ENCODE measurements at regions not wholly inside any gene's neighbourhood (a gene's known extent, or its start where the extent isn't known, plus 50 kb on each side); places are given as distances from the start of the nearest gene placed in this dataset.
A peak's percentile ranks its signal among the peaks of the same experiment; 100 is the strongest.

DNA sequence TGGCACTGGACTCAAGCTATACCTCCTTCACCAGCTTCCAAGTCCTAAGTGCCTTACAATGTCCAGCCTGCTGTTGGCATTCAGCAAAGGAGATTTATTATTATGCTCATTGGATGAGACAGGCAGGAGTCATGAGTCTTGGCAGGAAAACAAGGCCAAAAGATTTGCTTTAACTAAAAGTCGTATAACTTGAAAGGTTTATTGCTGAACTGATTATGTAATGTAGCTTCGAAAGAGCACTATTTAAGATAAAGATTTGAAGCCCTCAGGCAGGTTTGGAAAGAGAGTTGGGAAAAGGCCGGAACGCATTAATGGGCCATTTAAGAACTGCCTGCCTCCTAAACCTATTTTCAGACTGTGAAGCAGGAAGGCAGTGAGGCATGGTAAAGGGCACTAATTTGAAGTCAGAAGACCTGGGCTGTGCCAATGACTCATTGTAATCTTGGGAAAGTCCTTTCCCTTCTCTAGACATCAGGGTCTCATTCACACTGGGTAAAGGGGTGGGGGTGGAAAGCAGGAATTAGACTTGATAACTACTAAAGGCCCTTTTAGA lies 280.5 kb upstream of the EDA2R start:
- in situ Hi-C loops (cut with MboI; ENCODE audit: low sequenced_read_pairs in 4 of 4), result no loop called here
- H3K27ac ChIP-seq, result no peak overlapping the region
- ATAC-seq (no peak), DNase-seq (no peak)
- H3K4me3 ChIP-seq, result no peak overlapping the region
- no peaks in the 10 kb centered on the region for H3K27me3 ChIP-seq
- intact Hi-C loops (cut with DNase I; ENCODE audit: low total_unique reads), result no loop called here
- no peaks in the 10 kb centered on the region for H3K4me1 ChIP-seq
- no peaks in the 10 kb centered on the region for H3K9me3 ChIP-seq
- no peak for TF ChIP-seq POLR2A (IDR thresholded peaks at IDR 0.05)
- TF ChIP-seq, protein P1, sequence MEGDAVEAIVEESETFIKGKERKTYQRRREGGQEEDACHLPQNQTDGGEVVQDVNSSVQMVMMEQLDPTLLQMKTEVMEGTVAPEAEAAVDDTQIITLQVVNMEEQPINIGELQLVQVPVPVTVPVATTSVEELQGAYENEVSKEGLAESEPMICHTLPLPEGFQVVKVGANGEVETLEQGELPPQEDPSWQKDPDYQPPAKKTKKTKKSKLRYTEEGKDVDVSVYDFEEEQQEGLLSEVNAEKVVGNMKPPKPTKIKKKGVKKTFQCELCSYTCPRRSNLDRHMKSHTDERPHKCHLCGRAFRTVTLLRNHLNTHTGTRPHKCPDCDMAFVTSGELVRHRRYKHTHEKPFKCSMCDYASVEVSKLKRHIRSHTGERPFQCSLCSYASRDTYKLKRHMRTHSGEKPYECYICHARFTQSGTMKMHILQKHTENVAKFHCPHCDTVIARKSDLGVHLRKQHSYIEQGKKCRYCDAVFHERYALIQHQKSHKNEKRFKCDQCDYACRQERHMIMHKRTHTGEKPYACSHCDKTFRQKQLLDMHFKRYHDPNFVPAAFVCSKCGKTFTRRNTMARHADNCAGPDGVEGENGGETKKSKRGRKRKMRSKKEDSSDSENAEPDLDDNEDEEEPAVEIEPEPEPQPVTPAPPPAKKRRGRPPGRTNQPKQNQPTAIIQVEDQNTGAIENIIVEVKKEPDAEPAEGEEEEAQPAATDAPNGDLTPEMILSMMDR (IDR thresholded peaks at IDR 0.05 in 4 of 5, conservative IDR thresholded peaks at IDR 0.05 in 1 of 5), result no peak
- no peaks in the 10 kb centered on the region for H3K36me3 ChIP-seq

DNA sequence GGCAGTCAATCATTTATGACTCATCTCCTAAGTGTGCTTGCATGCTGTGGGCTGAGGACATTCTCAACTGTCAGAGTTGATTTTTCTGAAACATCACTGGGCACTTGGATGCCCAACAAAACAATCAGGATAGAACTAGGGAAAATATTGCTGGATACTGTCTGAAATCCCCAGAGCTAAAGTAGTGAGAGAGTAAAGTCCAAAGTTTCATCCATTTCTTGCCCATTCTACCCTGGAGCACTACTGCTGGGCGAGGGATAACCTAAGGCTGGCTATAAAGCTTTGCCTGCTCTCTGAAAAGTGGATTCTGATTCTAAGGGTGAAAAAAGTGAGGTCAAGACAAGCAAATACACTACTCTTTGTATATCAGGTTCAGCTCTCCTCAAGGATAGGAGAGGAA lies 279.6 kb upstream of the EDA2R start:
- in situ Hi-C loops (cut with MboI; ENCODE audit: low sequenced_read_pairs in 4 of 4) (no loop called here), intact Hi-C loops (cut with DNase I; ENCODE audit: low total_unique reads) (no loop called here)
- DNase-seq (no peak), ATAC-seq (no peak)
- Histone ChIP-seq H3K4me3 (no peak overlapping the region), H3K9me3 (no peaks in the 10 kb centered on the region), H3K27ac (no peak overlapping the region), H3K27me3 (no peaks in the 10 kb centered on the region), H3K4me1 (no peaks in the 10 kb centered on the region), H3K36me3 (no peaks in the 10 kb centered on the region)
- TF ChIP-seq POLR2A (IDR thresholded peaks at IDR 0.05), result no peak
- TF ChIP-seq, protein P1 (IDR thresholded peaks at IDR 0.05 in 4 of 5, conservative IDR thresholded peaks at IDR 0.05 in 1 of 5), result no peak

DNA sequence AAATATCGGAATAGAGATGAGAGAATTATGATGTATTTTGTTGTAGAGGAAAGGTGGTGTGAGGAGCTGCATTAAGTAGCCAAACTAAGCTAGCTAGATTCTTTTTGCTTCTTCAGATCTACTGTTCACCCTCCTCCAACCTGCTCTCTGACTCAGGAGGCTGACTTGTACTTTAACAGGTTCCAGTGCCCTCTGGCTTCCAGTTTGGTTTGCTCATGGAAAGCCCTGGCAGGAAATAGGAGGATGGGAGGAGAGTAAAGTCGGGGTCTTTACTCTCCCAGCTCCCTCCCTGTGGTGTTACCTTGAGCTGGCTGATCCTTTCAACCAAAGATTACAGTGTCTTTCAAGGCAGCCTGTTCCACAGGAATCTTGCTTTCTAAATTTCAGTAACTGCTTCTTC lies 277.0 kb upstream of the EDA2R start:
- H3K36me3 ChIP-seq, result no peaks in the 10 kb centered on the region
- H3K4me1 ChIP-seq, result no peaks in the 10 kb centered on the region
- no peak for TF ChIP-seq POLR2A (IDR thresholded peaks at IDR 0.05)
- TF ChIP-seq, protein P1 (IDR thresholded peaks at IDR 0.05 in 4 of 5, conservative IDR thresholded peaks at IDR 0.05 in 1 of 5), result no peak
- no peak for DNase-seq
- in situ Hi-C loops (cut with MboI; ENCODE audit: low sequenced_read_pairs in 4 of 4), result no loop called here
- no peak overlapping the region for H3K27ac ChIP-seq
- intact Hi-C loops (cut with DNase I; ENCODE audit: low total_unique reads), result no loop called here
- no peak for ATAC-seq
- H3K4me3 ChIP-seq, result no peak overlapping the region
- no peaks in the 10 kb centered on the region for H3K27me3 ChIP-seq
- H3K9me3 ChIP-seq, result no peaks in the 10 kb centered on the region

DNA sequence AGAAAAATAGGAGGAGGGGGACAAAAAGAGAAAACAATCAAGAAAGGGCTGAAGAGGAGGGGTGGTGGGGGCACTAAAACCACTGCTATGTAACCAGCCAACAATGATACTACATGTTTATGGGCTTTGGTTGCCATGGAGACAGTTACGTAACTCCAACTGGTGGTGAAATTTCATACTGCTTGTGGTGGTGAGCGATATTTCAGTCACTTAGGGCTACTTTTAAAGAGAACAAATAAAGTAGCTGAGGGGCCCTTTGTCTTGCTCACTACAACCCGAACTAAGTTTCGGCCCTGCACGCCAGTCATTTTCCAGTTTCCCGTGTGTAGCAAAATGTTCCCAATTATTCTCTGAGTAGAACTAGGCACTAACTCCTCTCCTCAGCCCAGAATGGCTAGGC lies 275.2 kb upstream of the EDA2R start:
- DNase-seq, result peak; percentile 1 to 13
- no peaks in the 10 kb centered on the region for H3K9me3 ChIP-seq
- H3K4me1 ChIP-seq, result no peaks in the 10 kb centered on the region
- H3K4me3 ChIP-seq, result no peak overlapping the region
- intact Hi-C loops (cut with DNase I; ENCODE audit: low total_unique reads), result no loop called here
- TF ChIP-seq, protein P1 (IDR thresholded peaks at IDR 0.05 in 4 of 5, conservative IDR thresholded peaks at IDR 0.05 in 1 of 5), result no peak
- no peak for TF ChIP-seq POLR2A (IDR thresholded peaks at IDR 0.05)
- no peaks in the 10 kb centered on the region for H3K27me3 ChIP-seq
- in situ Hi-C loops (cut with MboI; ENCODE audit: low sequenced_read_pairs in 4 of 4), result no loop called here
- no peak for ATAC-seq
- no peaks in the 10 kb centered on the region for H3K36me3 ChIP-seq
- H3K27ac ChIP-seq, result no peak overlapping the region

DNA sequence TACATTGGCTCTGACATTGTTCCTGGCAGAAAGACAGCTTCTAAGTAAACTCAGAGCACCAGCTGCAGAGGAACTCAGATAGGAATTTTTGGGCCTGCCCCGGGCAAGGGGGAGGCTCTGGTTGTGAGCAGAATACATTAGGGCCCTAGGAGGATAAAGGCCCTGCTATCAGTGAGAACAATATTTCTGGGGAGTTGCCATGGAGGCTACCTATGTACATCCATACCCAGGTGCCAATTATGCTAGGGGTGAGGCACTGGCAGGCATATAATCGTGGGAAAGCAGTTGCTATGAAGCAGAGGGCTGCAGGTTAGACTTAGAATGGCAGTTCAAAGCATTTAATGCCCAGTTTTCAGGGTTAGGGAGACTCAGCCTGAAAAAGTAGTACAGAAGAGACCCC lies 273.5 kb upstream of the EDA2R start:
- H3K9me3 ChIP-seq, result no peaks in the 10 kb centered on the region
- H3K27ac ChIP-seq, result no peak overlapping the region
- no peaks in the 10 kb centered on the region for H3K4me1 ChIP-seq
- no peaks in the 10 kb centered on the region for H3K27me3 ChIP-seq
- DNase-seq (no peak), ATAC-seq (no peak)
- TF ChIP-seq POLR2A (IDR thresholded peaks at IDR 0.05), result no peak
- TF ChIP-seq, protein P1 (IDR thresholded peaks at IDR 0.05 in 4 of 5, conservative IDR thresholded peaks at IDR 0.05 in 1 of 5), result no peak
- intact Hi-C loops (cut with DNase I; ENCODE audit: low total_unique reads), result no loop called here
- in situ Hi-C loops (cut with MboI; ENCODE audit: low sequenced_read_pairs in 4 of 4), result no loop called here
- no peak overlapping the region for H3K4me3 ChIP-seq
- no peaks in the 10 kb centered on the region for H3K36me3 ChIP-seq
